Chondrocyte (in vitro differentiated cells): ENCODE measurements at regions not wholly inside any gene's neighbourhood (a gene's known extent, or its start where the extent isn't known, plus 50 kb on each side); places are given as distances from the start of the nearest gene placed in this dataset.

Source experiments
- DNase-seq: peaks from one replicate; pipeline ENCODE4 v3.0.0; 2021; ENCODE audit warnings: mixed read lengths, low spot score
- H3K27ac Mint-ChIP-seq: one replicate; pipeline ENCODE4 v1.8.0; 2021; ENCODE audit warnings: mild to moderate bottlenecking, moderate library complexity, mixed read lengths; ENCODE audit not compliant: unreplicated experiment
- H3K27me3 Mint-ChIP-seq: 2 replicates; pipeline ENCODE4 v1.8.0; 2021; ENCODE audit warnings: low read depth, mixed read lengths
- H3K36me3 Mint-ChIP-seq: 2 replicates; pipeline ENCODE4 v1.8.0; 2021; ENCODE audit warnings: low read depth, mixed read lengths
- H3K4me1 Mint-ChIP-seq: 2 replicates; pipeline ENCODE4 v1.8.0; 2021; ENCODE audit warnings: low read depth, mild to moderate bottlenecking, mixed read lengths
- H3K4me3 Mint-ChIP-seq: one replicate; pipeline ENCODE4 v1.8.0; 2021; ENCODE audit warnings: mild to moderate bottlenecking, moderate library complexity, mixed read lengths; ENCODE audit not compliant: unreplicated experiment
- H3K9me3 Mint-ChIP-seq: 2 replicates; pipeline ENCODE4 v1.8.0; 2021; ENCODE audit warnings: low read depth, mixed read lengths
- CTCF ChIP-seq: fragments of 200-600 bp; sonication (generic); IDR thresholded peaks from 2 replicates; pipeline ENCODE4 v1.5.0; 2021; ENCODE audit warnings: antibody characterized with exemption, mild to moderate bottlenecking, moderate library complexity

GRCh38 chr13:47251771-47252170 is 354.9 kb upstream of the HTR2A start:
- Mint-ChIP-seq H3K9me3 (no peaks in the 10 kb centered on the region), H3K36me3 (no peaks in the 10 kb centered on the region), H3K27ac (no peak overlapping the region), H3K4me3 (no peak overlapping the region), H3K4me1 (peaks cover 21% of the 10 kb centered on the region), H3K27me3 (peaks cover 3% of the 10 kb centered on the region)
- DNase-seq: no peak
- no peak for TF ChIP-seq CTCF

- no peak overlapping the region for H3K4me3 Mint-ChIP-seq
- no peak for DNase-seq
- no peaks in the 10 kb centered on the region for H3K9me3 Mint-ChIP-seq
- no peaks in the 10 kb centered on the region for H3K36me3 Mint-ChIP-seq
- H3K27me3 Mint-ChIP-seq: peaks cover 3% of the 10 kb centered on the region
- TF ChIP-seq CTCF: no peak
- H3K27ac Mint-ChIP-seq: no peak overlapping the region
- H3K4me1 Mint-ChIP-seq: peaks cover 21% of the 10 kb centered on the region
Measured at GRCh38 chr13:47250146-47250545, 353.3 kb upstream of the HTR2A start.

DNA sequence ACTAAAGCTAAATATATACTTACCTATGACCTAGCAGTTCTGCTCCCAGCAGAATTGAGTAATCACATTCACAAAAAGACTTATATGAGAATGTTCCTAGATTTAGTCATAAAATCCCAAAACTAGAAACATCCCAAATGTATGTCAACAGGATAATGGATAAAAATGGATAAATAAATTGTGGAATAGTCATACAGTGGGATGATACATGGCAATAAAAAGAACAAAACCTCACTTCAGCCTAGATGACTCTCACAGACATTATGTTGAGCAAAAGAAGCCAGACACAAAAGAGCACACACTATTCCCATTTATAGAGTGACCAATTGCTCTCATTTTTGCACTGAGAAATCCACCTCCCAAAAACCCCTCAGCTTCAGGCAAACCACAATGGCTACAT is 352.4 kb upstream of the HTR2A start:
- Mint-ChIP-seq H3K9me3 (peaks cover 5% of the 10 kb centered on the region), H3K36me3 (no peaks in the 10 kb centered on the region), H3K4me1 (peaks cover 21% of the 10 kb centered on the region), H3K27ac (no peak overlapping the region), H3K27me3 (peaks cover 5% of the 10 kb centered on the region), H3K4me3 (no peak overlapping the region)
- no peak for DNase-seq
- no peak for TF ChIP-seq CTCF

GRCh38 chr13:47241446-47241845 is 344.6 kb upstream of the HTR2A start:
- no peak for TF ChIP-seq CTCF
- Mint-ChIP-seq H3K9me3 (peaks cover 5% of the 10 kb centered on the region), H3K36me3 (no peaks in the 10 kb centered on the region), H3K27ac (no peak overlapping the region), H3K27me3 (peaks cover 4% of the 10 kb centered on the region), H3K4me1 (no peaks in the 10 kb centered on the region), H3K4me3 (no peak overlapping the region)
- no peak for DNase-seq

DNA sequence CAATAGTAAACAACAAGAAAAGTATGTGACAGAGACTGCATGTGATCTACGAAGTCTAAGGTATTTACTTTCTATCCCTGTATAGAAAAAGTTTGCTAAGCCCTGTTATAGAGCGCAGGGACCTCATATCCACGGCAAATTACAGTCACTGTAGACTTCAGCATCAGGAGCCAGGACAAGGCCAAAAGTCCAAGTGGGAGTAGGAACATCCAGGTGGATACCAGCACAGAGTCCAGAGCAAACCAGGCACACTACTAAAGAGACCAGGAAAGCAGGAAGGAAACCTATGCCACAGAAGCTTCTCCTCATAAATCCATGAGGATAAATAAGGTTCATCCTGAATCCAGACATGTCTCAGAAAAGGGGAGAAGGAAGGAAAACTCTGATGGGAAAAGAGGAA is 342.2 kb upstream of the HTR2A start:
- Mint-ChIP-seq H3K36me3 (no peaks in the 10 kb centered on the region), H3K27me3 (peaks cover 2% of the 10 kb centered on the region), H3K4me1 (peaks cover 5% of the 10 kb centered on the region), H3K4me3 (no peak overlapping the region), H3K9me3 (no peaks in the 10 kb centered on the region), H3K27ac (no peak overlapping the region)
- no peak for TF ChIP-seq CTCF
- no peak for DNase-seq
